CD8-positive, alpha-beta memory T cell (primary cell): ENCODE measurements at regions not wholly inside any gene's neighbourhood (a gene's known extent, or its start where the extent isn't known, plus 50 kb on each side); places are given as distances from the start of the nearest gene placed in this dataset.

ENCODE experiments used
- CTCF ChIA-PET: fragments of 350-600 bp; sonication (Branson Sonifier 250); formaldehyde crosslinking; loops from one replicate; lab custom pipeline; 2021; ENCODE audit warnings: antibody characterized with exemption; lab: Charles Lee
- POLR2A ChIA-PET: fragments of 350-600 bp; sonication (Branson Sonifier 250); formaldehyde crosslinking; loops from one replicate; lab custom pipeline; 2021; ENCODE audit warnings: antibody characterized with exemption; lab: Charles Lee
- DNase-seq, 5 donors: peaks; one replicate each; pipeline versions ENCODE4 v3.0.0 to v3.0.0-alpha.2; 2020 to 2022; ENCODE audit warnings: mixed read lengths in 1 of 5
- H3K27ac ChIP-seq: one replicate; pipeline ENCODE4 v1.7.0; 2013; ENCODE audit warnings: low read depth, mild to moderate bottlenecking, low read length, moderate library complexity
- H3K27me3 ChIP-seq: 2 replicates; pipeline ENCODE4 v1.7.0; 2013; ENCODE audit warnings: low read length, mild to moderate bottlenecking; ENCODE audit not compliant: insufficient read depth, poor library complexity, severe bottlenecking
- H3K36me3 ChIP-seq: 2 replicates; pipeline ENCODE4 v1.7.0; 2013; ENCODE audit warnings: mild to moderate bottlenecking, low read length, moderate library complexity; ENCODE audit not compliant: insufficient read depth
- H3K4me1 ChIP-seq: 2 replicates; pipeline ENCODE4 v1.7.0; 2013; ENCODE audit warnings: mild to moderate bottlenecking, low read length, moderate library complexity; ENCODE audit not compliant: insufficient read depth
- H3K4me3 ChIP-seq: 2 replicates; pipeline ENCODE4 v1.7.0; 2013; ENCODE audit warnings: mild to moderate bottlenecking, low read length
- H3K9me3 ChIP-seq: 2 replicates; pipeline ENCODE4 v1.7.0; 2013; ENCODE audit warnings: mild to moderate bottlenecking, low read length
- H3K27ac Mint-ChIP-seq, 8 donors: one replicate each; pipeline ENCODE4 v1.8.0; 2020 to 2021; ENCODE audit warnings: mixed read lengths in 8 of 8, mild to moderate bottlenecking in 6 of 8, inconsistent platforms in 3 of 8, moderate library complexity in 3 of 8
- H3K27me3 Mint-ChIP-seq, 2 donors: one replicate each; pipeline ENCODE4 v1.8.0; 2020 to 2021; ENCODE audit warnings: mixed read lengths in 2 of 2, mild to moderate bottlenecking in 1 of 2, moderate library complexity in 1 of 2
- H3K36me3 Mint-ChIP-seq, 3 donors: one replicate each; pipeline ENCODE4 v1.8.0; 2020 to 2021; ENCODE audit warnings: mixed read lengths in 3 of 3, inconsistent platforms in 1 of 3, mild to moderate bottlenecking in 1 of 3
- H3K4me1 Mint-ChIP-seq, 3 donors: one replicate each; pipeline ENCODE4 v1.8.0; 2020 to 2021; ENCODE audit warnings: mixed read lengths in 3 of 3, inconsistent platforms in 1 of 3, mild to moderate bottlenecking in 1 of 3
- H3K4me3 Mint-ChIP-seq, 7 donors: one replicate each; pipeline ENCODE4 v1.8.0; 2020 to 2021; ENCODE audit warnings: mixed read lengths in 7 of 7, mild to moderate bottlenecking in 6 of 7, moderate library complexity in 4 of 7, inconsistent platforms in 2 of 7
- H3K9me3 Mint-ChIP-seq, 5 donors: one replicate each; pipeline ENCODE4 v1.8.0; 2020 to 2022; ENCODE audit warnings: mixed read lengths in 5 of 5, mild to moderate bottlenecking in 3 of 5, moderate library complexity in 2 of 5, inconsistent platforms in 1 of 5

DNA sequence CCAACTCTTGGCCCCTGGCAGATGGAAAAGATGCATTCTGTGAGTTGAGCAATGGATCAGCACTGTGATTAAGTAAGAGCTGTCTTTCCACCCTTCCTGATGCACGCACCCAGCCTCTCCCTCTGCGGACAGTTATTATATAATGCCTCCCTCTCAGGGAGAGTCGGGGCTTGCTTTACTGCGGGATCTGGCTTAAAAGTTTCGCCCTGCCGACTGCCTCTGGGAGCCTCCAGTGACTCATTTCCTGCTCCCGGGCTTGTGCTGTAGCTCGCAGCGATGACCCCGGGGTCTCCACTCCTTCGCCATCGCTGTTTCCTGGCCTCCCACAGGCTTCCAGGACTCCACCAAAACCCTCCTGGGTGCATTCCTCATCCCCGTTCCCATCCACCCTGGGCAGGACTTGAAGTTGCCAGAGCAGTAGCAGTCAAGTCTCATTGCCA is 107.4 kb upstream of the SLC7A1 start:
- H3K4me3 Mint-ChIP-seq: no peak overlapping the region
- Histone ChIP-seq H3K4me3 (no peak overlapping the region), H3K27me3 (no peaks in the 10 kb centered on the region), H3K27ac (no peak overlapping the region), H3K9me3 (no peaks in the 10 kb centered on the region), H3K4me1 (no peaks in the 10 kb centered on the region), H3K36me3 (no peaks in the 10 kb centered on the region)
- H3K9me3 Mint-ChIP-seq: no peaks in the 10 kb centered on the region
- H3K36me3 Mint-ChIP-seq: no peaks in the 10 kb centered on the region
- no peaks in the 10 kb centered on the region for H3K4me1 Mint-ChIP-seq
- ChIA-PET CTCF (interaction anchor here (1.3 kb wide), 1 partner anchor 195 kb away, joined by 5 read pairs; no protein-coding TSS in a partner anchor), POLR2A (no interaction called here)
- no peak for DNase-seq
- peaks cover 11 to 31% of the 10 kb centered on the region in 2 donors for H3K27me3 Mint-ChIP-seq
- no peak overlapping the region for H3K27ac Mint-ChIP-seq

- no peak overlapping the region for H3K27ac ChIP-seq
- H3K27ac Mint-ChIP-seq: no peak overlapping the region
- H3K4me1 Mint-ChIP-seq: no peaks in the 10 kb centered on the region
- DNase-seq: no peak
- ChIA-PET POLR2A (no interaction called here), CTCF (no interaction called here)
- no peaks in the 10 kb centered on the region for H3K36me3 Mint-ChIP-seq
- H3K27me3 Mint-ChIP-seq: peaks cover 18 to 51% of the 10 kb centered on the region in 2 donors
- no peaks in the 10 kb centered on the region for H3K36me3 ChIP-seq
- no peak overlapping the region for H3K4me3 Mint-ChIP-seq
- no peaks in the 10 kb centered on the region for H3K4me1 ChIP-seq
- no peaks in the 10 kb centered on the region for H3K9me3 ChIP-seq
- no peaks in the 10 kb centered on the region for H3K9me3 Mint-ChIP-seq
- H3K27me3 ChIP-seq: peaks cover 2% of the 10 kb centered on the region
- H3K4me3 ChIP-seq: no peak overlapping the region
Observed at GRCh38 chr13:29698106-29698505, 102.6 kb upstream of the SLC7A1 start.

DNA sequence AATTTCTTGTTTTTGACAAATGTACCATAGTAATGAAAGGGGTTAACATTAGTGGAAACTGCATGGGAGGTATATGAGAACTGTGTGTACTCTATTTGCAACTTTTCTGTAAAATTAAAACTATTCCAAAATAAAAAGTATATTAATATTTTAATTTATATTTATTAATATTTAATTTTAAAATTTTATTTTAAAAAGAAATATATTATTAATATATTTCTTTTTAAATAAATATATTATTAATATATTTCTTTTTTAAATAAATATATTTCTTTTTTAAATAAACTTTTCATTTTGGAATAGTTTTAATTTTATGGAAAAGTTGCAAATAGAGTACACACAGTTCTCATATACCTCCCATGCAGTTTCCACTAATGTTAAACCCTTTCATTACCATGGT is 101.1 kb upstream of the SLC7A1 start:
- Histone ChIP-seq H3K27ac (no peak overlapping the region), H3K9me3 (no peaks in the 10 kb centered on the region), H3K4me3 (no peak overlapping the region), H3K4me1 (no peaks in the 10 kb centered on the region), H3K36me3 (no peaks in the 10 kb centered on the region), H3K27me3 (peaks cover 2% of the 10 kb centered on the region)
- ChIA-PET CTCF (no interaction called here), POLR2A (no interaction called here)
- Mint-ChIP-seq H3K4me3 (no peak overlapping the region), H3K4me1 (no peaks in the 10 kb centered on the region), H3K27ac (no peak overlapping the region), H3K36me3 (no peaks in the 10 kb centered on the region), H3K9me3 (no peaks in the 10 kb centered on the region), H3K27me3 (peaks cover 18 to 49% of the 10 kb centered on the region in 2 donors)
- DNase-seq: no peak

- Mint-ChIP-seq H3K27ac (no peak overlapping the region), H3K27me3 (peaks cover 11 to 47% of the 10 kb centered on the region in 2 donors), H3K4me1 (no peaks in the 10 kb centered on the region), H3K9me3 (no peaks in the 10 kb centered on the region), H3K36me3 (no peaks in the 10 kb centered on the region), H3K4me3 (no peak overlapping the region)
- no peak overlapping the region for H3K27ac ChIP-seq
- POLR2A ChIA-PET: no interaction called here
- no peaks in the 10 kb centered on the region for H3K4me1 ChIP-seq
- H3K27me3 ChIP-seq: peaks cover 2% of the 10 kb centered on the region
- no peak overlapping the region for H3K4me3 ChIP-seq
- H3K9me3 ChIP-seq: no peaks in the 10 kb centered on the region
- CTCF ChIA-PET: interaction anchor here (0.8 kb wide), 1 partner anchor 185 kb away, joined by 3 read pairs; no protein-coding TSS in a partner anchor
- no peaks in the 10 kb centered on the region for H3K36me3 ChIP-seq
- DNase-seq: no peak
Observed at GRCh38 chr13:29693275-29693945, 97.9 kb upstream of the SLC7A1 start.

- Histone ChIP-seq H3K36me3 (no peaks in the 10 kb centered on the region), H3K4me1 (no peaks in the 10 kb centered on the region), H3K27me3 (no peaks in the 10 kb centered on the region), H3K4me3 (no peak overlapping the region), H3K27ac (no peak overlapping the region), H3K9me3 (no peaks in the 10 kb centered on the region)
- DNase-seq: no peak
- H3K36me3 Mint-ChIP-seq: no peaks in the 10 kb centered on the region
- no peak overlapping the region for H3K4me3 Mint-ChIP-seq
- no peaks in the 10 kb centered on the region for H3K4me1 Mint-ChIP-seq
- H3K27me3 Mint-ChIP-seq: peaks cover 5 to 30% of the 10 kb centered on the region in 2 donors
- CTCF ChIA-PET: no interaction called here
- no peaks in the 10 kb centered on the region for H3K9me3 Mint-ChIP-seq
- no peak overlapping the region for H3K27ac Mint-ChIP-seq
- POLR2A ChIA-PET: no interaction called here
Observed at GRCh38 chr13:29689548-29689947, 94.1 kb upstream of the SLC7A1 start.

DNA sequence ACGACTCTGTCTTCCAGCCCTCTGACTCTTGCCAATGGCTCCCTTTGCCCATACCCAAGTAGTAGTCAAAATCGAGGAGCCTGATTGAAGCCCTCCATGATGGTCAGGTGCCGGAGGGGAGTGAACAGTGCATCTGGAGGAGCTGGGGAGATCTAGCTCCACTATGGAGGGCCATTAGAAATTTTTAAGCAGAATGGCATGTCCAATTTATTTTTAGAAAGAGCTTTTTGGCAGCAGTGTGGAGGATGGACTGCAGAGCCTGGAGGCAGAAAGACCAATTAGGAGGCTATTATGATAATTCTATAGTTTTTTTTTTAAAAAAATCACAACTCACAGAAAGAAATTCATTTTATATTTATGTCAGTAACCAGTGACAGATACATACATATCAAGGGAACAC is 92.7 kb upstream of the SLC7A1 start:
- DNase-seq: no peak
- no peaks in the 10 kb centered on the region for H3K4me1 ChIP-seq
- no peaks in the 10 kb centered on the region for H3K27me3 ChIP-seq
- H3K4me3 Mint-ChIP-seq: no peak overlapping the region
- POLR2A ChIA-PET: no interaction called here
- peaks cover 5 to 29% of the 10 kb centered on the region in 2 donors for H3K27me3 Mint-ChIP-seq
- CTCF ChIA-PET: no interaction called here
- H3K9me3 Mint-ChIP-seq: peaks cover 0 to 3% (median 0%) of the 10 kb centered on the region in 5 donors
- H3K27ac ChIP-seq: no peak overlapping the region
- H3K4me1 Mint-ChIP-seq: no peaks in the 10 kb centered on the region
- H3K4me3 ChIP-seq: no peak overlapping the region
- H3K27ac Mint-ChIP-seq: no peak overlapping the region
- H3K36me3 ChIP-seq: no peaks in the 10 kb centered on the region
- no peaks in the 10 kb centered on the region for H3K36me3 Mint-ChIP-seq
- no peaks in the 10 kb centered on the region for H3K9me3 ChIP-seq

GRCh38 chr13:29684441-29684840 is 89.0 kb upstream of the SLC7A1 start:
- ChIA-PET CTCF (no interaction called here), POLR2A (no interaction called here)
- Mint-ChIP-seq H3K27ac (no peak overlapping the region), H3K9me3 (peaks cover 0 to 3% (median 0%) of the 10 kb centered on the region in 5 donors), H3K4me3 (no peak overlapping the region), H3K27me3 (peaks cover 4 to 21% of the 10 kb centered on the region in 2 donors), H3K4me1 (no peaks in the 10 kb centered on the region), H3K36me3 (no peaks in the 10 kb centered on the region)
- Histone ChIP-seq H3K9me3 (no peaks in the 10 kb centered on the region), H3K27ac (no peak overlapping the region), H3K27me3 (no peaks in the 10 kb centered on the region), H3K4me3 (no peak overlapping the region), H3K4me1 (no peaks in the 10 kb centered on the region), H3K36me3 (no peaks in the 10 kb centered on the region)
- no peak for DNase-seq

DNA sequence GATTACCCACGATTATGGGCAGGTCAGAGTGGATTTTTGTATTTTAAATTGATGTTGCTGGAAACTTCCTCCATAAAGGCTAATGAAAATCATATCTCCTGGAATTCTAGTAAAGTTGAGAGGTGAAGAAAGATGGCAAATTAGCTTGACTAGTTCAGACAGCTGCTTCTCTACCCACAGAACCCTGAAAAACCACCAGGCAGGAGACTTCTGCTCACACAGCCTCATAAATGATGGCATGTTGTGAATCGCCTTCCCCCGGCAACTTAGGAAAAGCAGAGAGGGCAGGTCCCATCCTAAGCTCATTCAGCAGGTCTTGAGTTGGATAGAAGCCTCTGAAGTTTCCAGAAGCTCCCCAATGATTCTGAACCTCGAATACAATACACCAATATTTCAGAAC is 87.6 kb upstream of the SLC7A1 start:
- Mint-ChIP-seq H3K4me3 (no peak overlapping the region), H3K4me1 (no peaks in the 10 kb centered on the region), H3K27me3 (peaks cover 2 to 17% of the 10 kb centered on the region in 2 donors), H3K36me3 (no peaks in the 10 kb centered on the region), H3K9me3 (peaks cover 0 to 3% (median 0%) of the 10 kb centered on the region in 5 donors), H3K27ac (no peak overlapping the region)
- no peaks in the 10 kb centered on the region for H3K36me3 ChIP-seq
- no peak overlapping the region for H3K27ac ChIP-seq
- DNase-seq: no peak
- H3K4me3 ChIP-seq: no peak overlapping the region
- no peaks in the 10 kb centered on the region for H3K27me3 ChIP-seq
- H3K9me3 ChIP-seq: no peaks in the 10 kb centered on the region
- CTCF ChIA-PET: no interaction called here
- POLR2A ChIA-PET: no interaction called here
- H3K4me1 ChIP-seq: no peaks in the 10 kb centered on the region
